Glutamatergic neuron (in vitro differentiated cells): ENCODE measurements at regions not wholly inside any gene's neighbourhood (a gene's known extent, or its start where the extent isn't known, plus 50 kb on each side); places are given as distances from the start of the nearest gene placed in this dataset.

ENCODE experiments used
- DNase-seq: peaks from one replicate; pipeline ENCODE4 v3.0.0; 2022
- H3K27ac Mint-ChIP-seq: one replicate; pipeline ENCODE4 v1.8.0; 2020; ENCODE audit warnings: mild to moderate bottlenecking, mixed read lengths, inconsistent platforms; ENCODE audit not compliant: unreplicated experiment
- H3K27me3 Mint-ChIP-seq: one replicate; pipeline ENCODE4 v1.8.0; 2020; ENCODE audit warnings: mild to moderate bottlenecking, moderate library complexity, mixed read lengths, inconsistent platforms; ENCODE audit not compliant: unreplicated experiment
- H3K36me3 Mint-ChIP-seq: one replicate; pipeline ENCODE4 v1.8.0; 2020; ENCODE audit warnings: mild to moderate bottlenecking, mixed read lengths, inconsistent platforms; ENCODE audit not compliant: unreplicated experiment
- H3K4me1 Mint-ChIP-seq: one replicate; pipeline ENCODE4 v1.8.0; 2020; ENCODE audit warnings: mild to moderate bottlenecking, low read depth, mixed read lengths, inconsistent platforms; ENCODE audit not compliant: unreplicated experiment
- H3K4me3 Mint-ChIP-seq: one replicate; pipeline ENCODE4 v1.8.0; 2020; ENCODE audit warnings: mild to moderate bottlenecking, mixed read lengths, inconsistent platforms; ENCODE audit not compliant: unreplicated experiment
- H3K9me3 Mint-ChIP-seq: one replicate; pipeline ENCODE4 v1.8.0; 2020; ENCODE audit warnings: mild to moderate bottlenecking, moderate library complexity, mixed read lengths, inconsistent platforms; ENCODE audit not compliant: unreplicated experiment
- CTCF ChIP-seq: fragments of 200-600 bp; sonication (generic); IDR thresholded peaks from one replicate; pipeline ENCODE4 v1.5.0; 2021; ENCODE audit not compliant: partially characterized antibody, unreplicated experiment

- H3K27ac Mint-ChIP-seq, result no peak overlapping the region
These were observed 216.9 kb upstream of the THBS1 start for GRCh38 chr15:39363761-39364586.

GRCh38 chr15:39364721-39365120, 216.2 kb upstream of the THBS1 start:
- Mint-ChIP-seq H3K9me3 (peaks cover 3% of the 10 kb centered on the region), H3K4me1 (peaks cover 2% of the 10 kb centered on the region), H3K27ac (no peak overlapping the region), H3K27me3 (no peaks in the 10 kb centered on the region), H3K36me3 (peaks cover 9% of the 10 kb centered on the region), H3K4me3 (no peak overlapping the region)
- no peak for DNase-seq
- TF ChIP-seq CTCF, result no peak

More at GRCh38 chr15:39363761-39364586, 216.9 kb upstream of the THBS1 start:
- H3K36me3 Mint-ChIP-seq, result peaks cover 5% of the 10 kb centered on the region
- no peak overlapping the region for H3K4me3 Mint-ChIP-seq
- no peak for TF ChIP-seq CTCF
- H3K4me1 Mint-ChIP-seq, result peaks cover 2% of the 10 kb centered on the region
- H3K27me3 Mint-ChIP-seq, result no peaks in the 10 kb centered on the region
- peaks cover 3% of the 10 kb centered on the region for H3K9me3 Mint-ChIP-seq
- no peak for DNase-seq

- no peaks in the 10 kb centered on the region for H3K27me3 Mint-ChIP-seq
- no peak overlapping the region for H3K4me3 Mint-ChIP-seq
- DNase-seq, result no peak
- no peak for TF ChIP-seq CTCF
- peaks cover 2% of the 10 kb centered on the region for H3K4me1 Mint-ChIP-seq
- peaks cover 9% of the 10 kb centered on the region for H3K36me3 Mint-ChIP-seq
- H3K9me3 Mint-ChIP-seq, result peaks cover 3% of the 10 kb centered on the region
- no peak overlapping the region for H3K27ac Mint-ChIP-seq
These were observed 215.7 kb upstream of the THBS1 start for GRCh38 chr15:39365161-39365560.

GRCh38 chr15:39365873-39366272, 215.0 kb upstream of the THBS1 start:
- Mint-ChIP-seq H3K4me3 (no peak overlapping the region), H3K36me3 (peaks cover 11% of the 10 kb centered on the region), H3K4me1 (peaks cover 2% of the 10 kb centered on the region), H3K27me3 (no peaks in the 10 kb centered on the region), H3K27ac (no peak overlapping the region), H3K9me3 (peaks cover 3% of the 10 kb centered on the region)
- DNase-seq, result no peak
- no peak for TF ChIP-seq CTCF

GRCh38 chr15:39367596-39367995, 213.3 kb upstream of the THBS1 start:
- no peak overlapping the region for H3K4me3 Mint-ChIP-seq
- no peaks in the 10 kb centered on the region for H3K27me3 Mint-ChIP-seq
- no peak overlapping the region for H3K27ac Mint-ChIP-seq
- H3K36me3 Mint-ChIP-seq, result peaks cover 20% of the 10 kb centered on the region
- H3K9me3 Mint-ChIP-seq, result peaks cover 3% of the 10 kb centered on the region
- no peak for TF ChIP-seq CTCF
- H3K4me1 Mint-ChIP-seq, result peaks cover 2% of the 10 kb centered on the region
- DNase-seq, result no peak
